ENCODE measurements at regions not wholly inside any gene's neighbourhood (a gene's known extent, or its start where the extent isn't known, plus 50 kb on each side); places are given as distances from the start of the nearest gene placed in this dataset.

DNA sequence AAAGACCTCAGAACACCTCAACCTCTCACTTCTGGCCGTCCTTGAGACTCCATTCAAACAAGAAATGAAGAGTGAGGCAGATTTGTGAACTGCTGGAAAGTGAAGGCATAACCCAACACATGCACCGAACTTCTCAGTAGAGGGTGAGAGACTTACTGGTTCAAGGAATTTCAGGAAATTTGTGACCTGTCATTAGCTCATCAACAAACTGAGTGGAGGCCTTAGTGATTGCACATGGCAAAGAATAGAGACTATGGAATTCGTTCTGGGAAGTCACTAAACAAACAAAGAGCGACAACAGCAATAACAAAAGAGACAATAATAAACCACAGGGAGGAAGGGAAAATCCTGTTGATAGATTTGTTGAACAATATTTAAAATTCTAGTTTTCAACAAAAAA lies 125.0 kb upstream of the AKR1E2 start:
- TF ChIP-seq, protein P1, sequence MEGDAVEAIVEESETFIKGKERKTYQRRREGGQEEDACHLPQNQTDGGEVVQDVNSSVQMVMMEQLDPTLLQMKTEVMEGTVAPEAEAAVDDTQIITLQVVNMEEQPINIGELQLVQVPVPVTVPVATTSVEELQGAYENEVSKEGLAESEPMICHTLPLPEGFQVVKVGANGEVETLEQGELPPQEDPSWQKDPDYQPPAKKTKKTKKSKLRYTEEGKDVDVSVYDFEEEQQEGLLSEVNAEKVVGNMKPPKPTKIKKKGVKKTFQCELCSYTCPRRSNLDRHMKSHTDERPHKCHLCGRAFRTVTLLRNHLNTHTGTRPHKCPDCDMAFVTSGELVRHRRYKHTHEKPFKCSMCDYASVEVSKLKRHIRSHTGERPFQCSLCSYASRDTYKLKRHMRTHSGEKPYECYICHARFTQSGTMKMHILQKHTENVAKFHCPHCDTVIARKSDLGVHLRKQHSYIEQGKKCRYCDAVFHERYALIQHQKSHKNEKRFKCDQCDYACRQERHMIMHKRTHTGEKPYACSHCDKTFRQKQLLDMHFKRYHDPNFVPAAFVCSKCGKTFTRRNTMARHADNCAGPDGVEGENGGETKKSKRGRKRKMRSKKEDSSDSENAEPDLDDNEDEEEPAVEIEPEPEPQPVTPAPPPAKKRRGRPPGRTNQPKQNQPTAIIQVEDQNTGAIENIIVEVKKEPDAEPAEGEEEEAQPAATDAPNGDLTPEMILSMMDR (IDR thresholded peaks at IDR 0.05), result no peak
- no peak overlapping the region for H3K4me3 Mint-ChIP-seq
- peak overlapping the region; percentile 25; the same call in 1 of the 2 replicates for H3K27ac Mint-ChIP-seq
- peaks cover 13% of the 10 kb centered on the region for H3K36me3 Mint-ChIP-seq (ENCODE audit: low read depth)
- no peaks in the 10 kb centered on the region for H3K9me3 Mint-ChIP-seq
- no peaks in the 10 kb centered on the region; the same call in 1 of the 2 replicates for H3K27me3 Mint-ChIP-seq (ENCODE audit: insufficient read depth)
- peaks cover 68% of the 10 kb centered on the region for H3K4me1 Mint-ChIP-seq (ENCODE audit: low read depth)
- no peak for DNase-seq

DNA sequence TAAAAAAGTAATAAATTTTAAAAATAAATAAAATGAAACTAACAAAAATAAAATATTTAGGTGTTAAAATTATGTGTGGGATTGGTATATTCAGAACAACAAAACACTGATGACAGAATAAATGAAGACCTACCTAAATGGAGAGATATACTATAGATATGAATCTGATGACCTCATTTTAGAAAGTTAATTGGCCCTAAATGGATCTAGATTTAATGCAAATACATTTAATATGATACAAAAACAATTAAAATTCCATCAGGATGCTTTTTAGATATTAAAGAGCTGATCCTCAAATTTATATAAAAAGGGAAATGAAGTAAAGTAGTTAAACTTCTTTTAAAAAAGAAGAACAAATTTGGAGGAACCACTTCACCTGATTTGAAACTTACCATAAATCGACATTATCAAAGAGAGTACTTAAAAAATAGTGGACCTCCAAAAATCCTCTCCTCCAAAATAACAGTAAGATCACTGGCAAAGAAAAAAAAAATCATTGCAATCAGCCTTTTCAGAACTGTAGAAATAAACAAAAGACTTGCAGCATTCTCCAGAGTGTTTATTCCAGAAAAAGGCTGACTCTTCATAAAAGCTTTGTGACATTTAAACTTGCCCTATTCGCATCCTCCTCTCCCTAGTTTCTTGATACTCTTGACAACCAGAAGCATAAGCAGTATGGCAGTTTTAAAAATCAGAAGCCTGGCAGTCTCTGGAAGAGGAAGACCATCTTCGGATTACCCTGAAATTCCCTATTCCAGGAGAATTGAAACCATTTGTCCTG lies 125.9 kb upstream of the AKR1E2 start:
- Mint-ChIP-seq H3K36me3 (ENCODE audit: low read depth) (peaks cover 9% of the 10 kb centered on the region), H3K9me3 (no peaks in the 10 kb centered on the region), H3K27me3 (ENCODE audit: insufficient read depth) (no peaks in the 10 kb centered on the region; the same call in 1 of the 2 replicates), H3K27ac (no peak overlapping the region), H3K4me1 (ENCODE audit: low read depth) (peaks cover 62% of the 10 kb centered on the region), H3K4me3 (no peak overlapping the region)
- DNase-seq, result no peak
- TF ChIP-seq, protein P1 (IDR thresholded peaks at IDR 0.05), result no peak

DNA sequence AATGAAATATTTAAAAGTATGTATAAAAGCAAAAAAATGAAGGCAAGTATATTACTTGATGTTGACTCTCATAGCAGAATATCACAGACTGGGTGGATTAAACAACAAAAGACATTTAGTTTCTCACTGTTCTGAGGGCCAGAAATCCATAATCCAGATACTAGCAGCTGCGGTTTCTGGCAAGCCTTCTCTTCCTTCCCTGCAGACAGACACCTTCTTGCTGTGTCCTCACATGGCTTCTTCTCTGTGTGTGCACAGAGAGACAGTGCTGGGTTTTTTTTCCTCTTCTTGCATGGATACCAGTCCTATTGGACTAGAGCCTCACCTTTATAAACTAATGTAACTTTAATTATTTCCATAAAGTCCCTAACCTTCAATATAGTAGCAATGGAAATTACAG lies 127.9 kb upstream of the AKR1E2 start:
- peaks cover 43% of the 10 kb centered on the region for H3K4me1 Mint-ChIP-seq (ENCODE audit: low read depth)
- TF ChIP-seq, protein P1 (IDR thresholded peaks at IDR 0.05), result no peak
- H3K27ac Mint-ChIP-seq, result no peak overlapping the region
- no peak overlapping the region for H3K4me3 Mint-ChIP-seq
- no peaks in the 10 kb centered on the region; the same call in 1 of the 2 replicates for H3K27me3 Mint-ChIP-seq (ENCODE audit: insufficient read depth)
- no peaks in the 10 kb centered on the region for H3K9me3 Mint-ChIP-seq
- peaks cover 13% of the 10 kb centered on the region for H3K36me3 Mint-ChIP-seq (ENCODE audit: low read depth)
- DNase-seq, result no peak

DNA sequence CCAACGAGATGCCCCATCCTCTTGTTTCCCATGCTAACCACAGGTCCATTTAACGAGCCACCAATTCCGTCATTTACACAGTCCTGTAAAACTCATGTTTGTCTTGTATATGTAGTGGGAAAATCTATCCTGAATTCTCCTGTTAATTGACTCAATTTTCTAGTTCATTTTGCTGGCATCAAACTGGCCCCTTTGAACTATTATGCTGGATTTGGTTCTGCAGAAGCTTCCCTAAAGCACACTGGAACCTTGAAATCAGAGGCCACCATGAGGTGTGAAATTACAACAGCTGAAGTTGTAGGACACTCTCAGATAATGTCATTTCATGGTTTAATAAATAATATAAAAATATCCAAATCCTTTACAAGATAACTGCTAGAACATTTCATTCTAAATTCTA lies 129.8 kb upstream of the AKR1E2 start:
- Mint-ChIP-seq H3K27me3 (ENCODE audit: insufficient read depth) (no peaks in the 10 kb centered on the region; the same call in 1 of the 2 replicates), H3K4me1 (ENCODE audit: low read depth) (peaks cover 46% of the 10 kb centered on the region), H3K4me3 (no peak overlapping the region), H3K36me3 (ENCODE audit: low read depth) (peaks cover 12% of the 10 kb centered on the region; the same call in 1 of the 2 replicates), H3K9me3 (no peaks in the 10 kb centered on the region), H3K27ac (no peak overlapping the region)
- no peak for DNase-seq
- TF ChIP-seq, protein P1 (IDR thresholded peaks at IDR 0.05), result no peak

DNA sequence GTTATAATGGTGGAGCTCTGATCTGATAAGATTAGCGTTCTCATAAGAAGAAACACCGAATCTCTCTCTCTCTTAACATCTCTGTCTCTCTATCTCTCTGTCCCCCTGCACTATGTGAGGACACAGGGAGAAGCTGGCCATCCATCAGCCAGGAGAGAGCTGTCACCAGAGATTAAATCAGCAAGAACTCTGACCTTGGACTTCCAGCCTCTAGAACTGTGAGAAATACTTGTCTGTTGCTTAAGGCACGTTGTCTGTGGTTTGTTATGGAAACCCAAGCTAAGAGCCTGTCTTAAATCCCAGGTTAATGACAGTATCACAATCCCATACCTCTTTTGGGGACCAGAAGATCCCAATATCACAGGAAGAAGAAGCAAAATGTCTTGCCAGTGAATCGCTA lies 132.0 kb upstream of the AKR1E2 start:
- H3K27me3 Mint-ChIP-seq (ENCODE audit: insufficient read depth), result no peaks in the 10 kb centered on the region; the same call in 1 of the 2 replicates
- no peak overlapping the region for H3K27ac Mint-ChIP-seq
- peaks cover 38% of the 10 kb centered on the region for H3K4me1 Mint-ChIP-seq (ENCODE audit: low read depth)
- TF ChIP-seq, protein P1 (IDR thresholded peaks at IDR 0.05), result no peak
- peaks cover 4% of the 10 kb centered on the region for H3K9me3 Mint-ChIP-seq
- no peak for DNase-seq
- peaks cover 14% of the 10 kb centered on the region for H3K36me3 Mint-ChIP-seq (ENCODE audit: low read depth)
- no peak overlapping the region for H3K4me3 Mint-ChIP-seq

Data from HFFc6 (cell line).